H9 (cell line): ENCODE measurements at regions not wholly inside any gene's neighbourhood (a gene's known extent, or its start where the extent isn't known, plus 50 kb on each side); places are given as distances from the start of the nearest gene placed in this dataset.

Experiments
- DNase-seq: peaks from one replicate; pipeline ENCODE4 v3.0.0-alpha.2; 2017
- H2AFZ ChIP-seq: one replicate; pipeline ENCODE4 v1.6.1; 2013; ENCODE audit warnings: mild to moderate bottlenecking, low read length, control low read depth, moderate library complexity
- H2AK5ac ChIP-seq: 2 replicates; pipeline ENCODE4 v1.6.1; 2013; ENCODE audit warnings: low read length, control low read depth, mixed read lengths; ENCODE audit not compliant: insufficient read length
- H2BK120ac ChIP-seq: one replicate; pipeline ENCODE4 v1.6.1; 2013; ENCODE audit warnings: low read depth, mild to moderate bottlenecking, low read length, control low read depth, inconsistent platforms; ENCODE audit not compliant: poor library complexity, severe bottlenecking
- H2BK12ac ChIP-seq: 2 replicates; pipeline ENCODE4 v1.6.1; 2013; ENCODE audit warnings: low read length, control low read depth, mixed read lengths, low read depth; ENCODE audit not compliant: insufficient read length
- H2BK15ac ChIP-seq: 2 replicates; pipeline ENCODE4 v1.6.1; 2013; ENCODE audit warnings: low read depth, low read length, control low read depth
- H2BK20ac ChIP-seq: one replicate; pipeline ENCODE4 v1.6.1; 2013; ENCODE audit warnings: low read depth, mild to moderate bottlenecking, low read length, control low read depth, inconsistent platforms; ENCODE audit not compliant: poor library complexity, severe bottlenecking
- H2BK5ac ChIP-seq: 2 replicates; pipeline ENCODE4 v1.6.1; 2013; ENCODE audit warnings: low read length, control low read depth, mixed read lengths; ENCODE audit not compliant: insufficient read length
- H3K14ac ChIP-seq: 2 replicates; pipeline ENCODE4 v1.6.1; 2013; ENCODE audit warnings: low read length, control low read depth; ENCODE audit not compliant: insufficient read depth
- H3K18ac ChIP-seq: 2 replicates; pipeline ENCODE4 v1.6.1; 2013; ENCODE audit warnings: low read depth, mild to moderate bottlenecking, mixed read lengths, low read length, control low read depth; ENCODE audit not compliant: insufficient read length
- H3K23ac ChIP-seq: 2 replicates; pipeline ENCODE4 v1.6.1; 2013; ENCODE audit warnings: low read length, control low read depth, mixed read lengths, low read depth; ENCODE audit not compliant: insufficient read length
- H3K23me2 ChIP-seq: 2 replicates; pipeline ENCODE4 v1.6.1; 2013; ENCODE audit warnings: low read depth, mild to moderate bottlenecking, mixed read lengths, low read length, control low read depth; ENCODE audit not compliant: insufficient read length, poor library complexity, severe bottlenecking
- H3K27ac ChIP-seq: 2 replicates; pipeline ENCODE4 v1.5.1; 2013; ENCODE audit warnings: low read length, control low read depth, mixed read lengths, low read depth; ENCODE audit not compliant: insufficient read length
- H3K27me3 ChIP-seq: 2 replicates; pipeline ENCODE4 v1.6.1; 2013; ENCODE audit warnings: low read length, control low read depth, inconsistent platforms; ENCODE audit not compliant: insufficient read depth
- H3K4ac ChIP-seq: 2 replicates; pipeline ENCODE4 v1.6.1; 2013; ENCODE audit warnings: low read depth, mild to moderate bottlenecking, control low read depth, inconsistent platforms, low read length, moderate library complexity
- H3K4me1 ChIP-seq: 2 replicates; pipeline ENCODE4 v1.6.1; 2013; ENCODE audit warnings: low read length, control low read depth, inconsistent platforms; ENCODE audit not compliant: insufficient read depth
- H3K4me2 ChIP-seq: 2 replicates; pipeline ENCODE4 v1.6.1; 2013; ENCODE audit warnings: low read length, control low read depth, mixed read lengths; ENCODE audit not compliant: insufficient read length, insufficient read depth
- H3K56ac ChIP-seq: 2 replicates; pipeline ENCODE4 v1.6.1; 2013; ENCODE audit warnings: low read depth, mild to moderate bottlenecking, mixed read lengths, low read length, control low read depth; ENCODE audit not compliant: insufficient read length
- H3K79me1 ChIP-seq: 2 replicates; pipeline ENCODE4 v1.6.1; 2013; ENCODE audit warnings: low read depth, mild to moderate bottlenecking, moderate library complexity, low read length, control low read depth, inconsistent platforms; ENCODE audit not compliant: insufficient read depth, poor library complexity, severe bottlenecking
- H3K79me2 ChIP-seq: 2 replicates; pipeline ENCODE4 v1.6.1; 2013; ENCODE audit warnings: low read length, control low read depth, inconsistent platforms; ENCODE audit not compliant: insufficient read depth
- H3K9ac ChIP-seq: 2 replicates; pipeline ENCODE4 v1.6.1; 2013; ENCODE audit warnings: low read length, control low read depth, mixed read lengths; ENCODE audit not compliant: insufficient read length; ENCODE audit errors: extremely low read depth
- H3K9me3 ChIP-seq: one replicate; pipeline ENCODE4 v1.6.1; 2013; ENCODE audit warnings: low read depth, low read length, inconsistent platforms; ENCODE audit not compliant: control insufficient read depth
- H3T11ph ChIP-seq: one replicate; pipeline ENCODE4 v1.6.1; 2013; ENCODE audit warnings: mild to moderate bottlenecking, low read length, control low read depth, inconsistent platforms
- H4K20me1 ChIP-seq: one replicate; pipeline ENCODE4 v1.6.1; 2013; ENCODE audit not compliant: control insufficient read depth, insufficient read length, insufficient read depth
- H4K5ac ChIP-seq: 2 replicates; pipeline ENCODE4 v1.6.1; 2013; ENCODE audit warnings: low read depth, mild to moderate bottlenecking, mixed read lengths, low read length, control low read depth; ENCODE audit not compliant: insufficient read length
- H4K8ac ChIP-seq: replicated peaks from 2 replicates; pipeline ENCODE4 v1.6.1; 2013; ENCODE audit warnings: low read length, control low read depth, mixed read lengths, low read depth; ENCODE audit not compliant: insufficient read length
- H4K91ac ChIP-seq: 2 replicates; pipeline ENCODE4 v1.6.1; 2013; ENCODE audit warnings: low read depth, mild to moderate bottlenecking, moderate library complexity, mixed read lengths, low read length, control low read depth; ENCODE audit not compliant: insufficient read length
- H3K27ac Mint-ChIP-seq, 3 experiments: 2 replicates in 2 of 3; 3 replicates in 1 of 3; pipeline ENCODE4 v1.8.0; 2020 to 2021; ENCODE audit warnings: mixed read lengths in 3 of 3, mild to moderate bottlenecking in 1 of 3, moderate library complexity in 1 of 3
- H3K27me3 Mint-ChIP-seq: 2 replicates; pipeline ENCODE4 v1.8.0; 2021; ENCODE audit warnings: low read depth, mild to moderate bottlenecking, moderate library complexity, mixed read lengths
- H3K36me3 Mint-ChIP-seq, 3 experiments: 2 replicates in 2 of 3; 3 replicates in 1 of 3; pipeline ENCODE4 v1.8.0; 2020 to 2021; ENCODE audit warnings: low read depth in 3 of 3, mixed read lengths in 3 of 3; ENCODE audit not compliant: insufficient read depth in 1 of 3
- H3K4me1 Mint-ChIP-seq, 2 experiments: 2 replicates each; pipeline ENCODE4 v1.8.0; 2020; ENCODE audit warnings: mixed read lengths in 2 of 2
- H3K4me3 Mint-ChIP-seq, 2 experiments: 2 replicates in 1 of 2; 3 replicates in 1 of 2; pipeline ENCODE4 v1.8.0; 2020 to 2021; ENCODE audit warnings: mild to moderate bottlenecking in 2 of 2, mixed read lengths in 2 of 2, moderate library complexity in 1 of 2
- H3K9me3 Mint-ChIP-seq, 2 experiments: 2 replicates in 1 of 2; 3 replicates in 1 of 2; pipeline ENCODE4 v1.8.0; 2020; ENCODE audit warnings: mild to moderate bottlenecking in 2 of 2, mixed read lengths in 2 of 2, moderate library complexity in 1 of 2
- CTCF ChIP-seq: fragments of 200-600 bp; sonication (generic); conservative IDR thresholded peaks from 3 replicates; pipeline ENCODE4 v1.8.0; 2021; ENCODE audit warnings: antibody characterized with exemption, mild to moderate bottlenecking
- WGBS: extraction: QIAGEN DNeasy Blood & Tissue Kit; methylation state at CpG from one replicate; pipeline ENCODE4 v1.1.7; 2013; ENCODE audit warnings: missing lambda C conversion rate, low lambda C conversion rate, mixed read lengths; ENCODE audit not compliant: insufficient read length; ENCODE audit errors: extremely low coverage; 5-methylcytosine and 5-hydroxymethylcytosine counted together

- Histone ChIP-seq H4K5ac (no peak overlapping the region), H2BK5ac (no peak overlapping the region), H3K27me3 (no peaks in the 10 kb centered on the region), H3K9ac (no peak overlapping the region), H3K79me1 (no peaks in the 10 kb centered on the region), H2BK120ac (no peak overlapping the region), H3K4me2 (no peak overlapping the region), H2AK5ac (no peak overlapping the region), H4K91ac (no peak overlapping the region), H4K20me1 (no peaks in the 10 kb centered on the region), H2AFZ (no peak overlapping the region), H3K4ac (no peak overlapping the region), H4K8ac (no peak overlapping the region), H3K23ac (no peak overlapping the region), H3K9me3 (no peaks in the 10 kb centered on the region), H3K79me2 (no peaks in the 10 kb centered on the region), H3K18ac (no peak overlapping the region), H3K23me2 (no peaks in the 10 kb centered on the region), H2BK15ac (no peak overlapping the region), H2BK20ac (no peak overlapping the region), H3T11ph (no peak overlapping the region), H2BK12ac (no peak overlapping the region), H3K4me1 (no peaks in the 10 kb centered on the region), H3K14ac (no peak overlapping the region), H3K56ac (no peak overlapping the region), H3K27ac (no peak overlapping the region)
- H3K4me1 Mint-ChIP-seq = no peaks in the 10 kb centered on the region
- H3K27ac Mint-ChIP-seq = peak overlapping the region in 1 of 3 experiments; percentile 36; a peak in 1 of 7 replicates
- no peak for TF ChIP-seq CTCF
- peaks cover 5% of the 10 kb centered on the region for H3K27me3 Mint-ChIP-seq
- DNase-seq = no peak
- H3K36me3 Mint-ChIP-seq = no peaks in the 10 kb centered on the region; a peak in 1 of 7 replicates
- WGBS = no CpG with 5 or more reads among the region's 10 CpGs
- no peaks in the 10 kb centered on the region; a peak in 1 of 5 replicates for H3K9me3 Mint-ChIP-seq
- no peak overlapping the region for H3K4me3 Mint-ChIP-seq
These were observed 437.3 kb downstream of the MED13L start for GRCh38 chr12:115840159-115840558.
